IMR-90 (cell line): ENCODE measurements at regions not wholly inside any gene's neighbourhood (a gene's known extent, or its start where the extent isn't known, plus 50 kb on each side); places are given as distances from the start of the nearest gene placed in this dataset.
"Not testable (repeated sequence)": the region's sequence is repeated elsewhere in the genome, so short reads cannot be mapped to it uniquely, and the experiment has no call there.

ENCODE experiments used
- ATAC-seq: fragments of 200-7000 bp; cut with Tn5 transposase; 2 replicates; pipeline ENCODE4 v1.9.1; 2020; ENCODE audit warnings: low read depth, mild to moderate bottlenecking, moderate library complexity
- BruUV-seq: library from RNA; stranded (reverse); fragments of 400-500 nt; replicated peaks from 2 replicates; lab custom pipeline; 2021; lab: Mats Ljungman, UMichigan
- CTCF ChIA-PET: fragments of 300-600 bp; formaldehyde crosslinking; extraction: SDS; loops from one replicate; lab custom pipeline; 2021; ENCODE audit warnings: antibody characterized with exemption; lab: Yijun Ruan, JAX
- POLR2A ChIA-PET: fragments of 300-600 bp; sonication (Branson Sonifier 250); formaldehyde crosslinking; loops from one replicate; lab custom pipeline; 2022; ENCODE audit warnings: antibody characterized with exemption; ENCODE audit not compliant: unreplicated experiment; lab: Charles Lee
- DNase-seq: peaks from one replicate; pipeline ENCODE4 v3.0.0; 2013
- H2AFZ ChIP-seq: replicated peaks from 2 replicates; pipeline ENCODE3; 2013; ENCODE audit warnings: low read length, mild to moderate bottlenecking; ENCODE audit not compliant: poor library complexity
- H2AK5ac ChIP-seq: 2 replicates; pipeline ENCODE4 v1.6.1; 2013; ENCODE audit warnings: low read depth, low read length, inconsistent platforms
- H2AK9ac ChIP-seq: replicated peaks from 2 replicates; pipeline ENCODE3; 2013; ENCODE audit warnings: mild to moderate bottlenecking, low read depth, low read length, moderate library complexity; ENCODE audit not compliant: poor library complexity
- H2BK120ac ChIP-seq: 2 replicates; pipeline ENCODE4 v1.6.1; 2013; ENCODE audit warnings: low read depth, low read length, inconsistent platforms
- H2BK15ac ChIP-seq: 3 replicates; pipeline ENCODE4 v1.6.1; 2013; ENCODE audit warnings: low read depth, low read length, inconsistent platforms
- H2BK20ac ChIP-seq: 2 replicates; pipeline ENCODE4 v1.6.1; 2013; ENCODE audit warnings: low read depth, mild to moderate bottlenecking, inconsistent platforms, low read length, moderate library complexity
- H2BK5ac ChIP-seq: 2 replicates; pipeline ENCODE4 v1.6.1; 2013; ENCODE audit warnings: mild to moderate bottlenecking, low read depth, low read length, inconsistent platforms; ENCODE audit not compliant: poor library complexity, severe bottlenecking
- H3K14ac ChIP-seq: replicated peaks from 2 replicates; pipeline ENCODE4 v1.6.1; 2013; ENCODE audit warnings: low read depth, low read length, inconsistent platforms
- H3K18ac ChIP-seq: 2 replicates; pipeline ENCODE4 v1.6.1; 2013; ENCODE audit warnings: low read depth, low read length, control low read depth
- H3K23ac ChIP-seq: 2 replicates; pipeline ENCODE4 v1.6.1; 2013; ENCODE audit warnings: low read depth, low read length, inconsistent platforms
- H3K27ac ChIP-seq: 2 replicates; pipeline ENCODE4 v1.5.1; 2013; ENCODE audit warnings: mild to moderate bottlenecking, control low read depth, low read length; ENCODE audit not compliant: insufficient read depth
- H3K27me3 ChIP-seq: 2 replicates; pipeline ENCODE4 v1.6.1; 2013; ENCODE audit warnings: low read length; ENCODE audit not compliant: control insufficient read depth, insufficient read depth
- H3K36me3 ChIP-seq: 2 replicates; pipeline ENCODE4 v1.6.1; 2013; ENCODE audit warnings: low read length, mixed read lengths; ENCODE audit not compliant: control insufficient read depth, insufficient read depth
- H3K4ac ChIP-seq: 2 replicates; pipeline ENCODE4 v1.6.1; 2013; ENCODE audit warnings: low read depth, low read length, inconsistent platforms
- H3K4me1 ChIP-seq: 2 replicates; pipeline ENCODE4 v1.6.1; 2013; ENCODE audit warnings: low read length, mixed read lengths; ENCODE audit not compliant: control insufficient read depth, insufficient read depth
- H3K4me2 ChIP-seq: 2 replicates; pipeline ENCODE4 v1.6.1; 2013; ENCODE audit warnings: low read depth, mild to moderate bottlenecking, control low read depth, low read length, moderate library complexity
- H3K4me3 ChIP-seq: 2 replicates; pipeline ENCODE4 v1.5.1; 2013; ENCODE audit warnings: low read depth, mild to moderate bottlenecking, control low read depth, low read length, moderate library complexity; ENCODE audit not compliant: insufficient read depth
- H3K56ac ChIP-seq: 2 replicates; pipeline ENCODE4 v1.6.1; 2013; ENCODE audit warnings: low read length, inconsistent platforms; ENCODE audit not compliant: insufficient read depth; ENCODE audit errors: extremely low read depth
- H3K79me1 ChIP-seq, 2 experiments: 2 replicates each; pipeline ENCODE4 v1.6.1; 2013; ENCODE audit warnings: low read length in 2 of 2, inconsistent platforms in 1 of 2, low read depth in 1 of 2
- H3K9ac ChIP-seq: 2 replicates; pipeline ENCODE4 v1.6.1; 2013; ENCODE audit warnings: low read depth, low read length, control low read depth
- H3K9me1 ChIP-seq: 2 replicates; pipeline ENCODE4 v1.6.1; 2013; ENCODE audit warnings: low read length, inconsistent platforms; ENCODE audit not compliant: insufficient read depth
- H3K9me3 ChIP-seq: 2 replicates; pipeline ENCODE4 v1.6.1; 2013; ENCODE audit warnings: low read length; ENCODE audit not compliant: control insufficient read depth, insufficient read depth
- H4K20me1 ChIP-seq: 2 replicates; pipeline ENCODE4 v1.6.1; 2013; ENCODE audit warnings: low read length, inconsistent platforms; ENCODE audit not compliant: insufficient read depth
- H4K5ac ChIP-seq: 2 replicates; pipeline ENCODE4 v1.6.1; 2013; ENCODE audit warnings: mild to moderate bottlenecking, low read depth, low read length, control low read depth
- H4K8ac ChIP-seq, 2 experiments: 2 replicates each; pipeline ENCODE4 v1.6.1; 2013; ENCODE audit warnings: low read depth in 2 of 2, low read length in 2 of 2, control low read depth in 1 of 2, inconsistent platforms in 1 of 2
- H4K91ac ChIP-seq: 2 replicates; pipeline ENCODE4 v1.6.1; 2013; ENCODE audit warnings: low read depth, low read length, inconsistent platforms; ENCODE audit not compliant: insufficient read depth
- WGBS, 2 experiments: methylation state at CpG; one replicate each; pipeline versions ENCODE4 v1.1.5 to v1.1.7; 2013; ENCODE audit warnings: missing lambda C conversion rate in 2 of 2; ENCODE audit not compliant: insufficient read length in 1 of 2; ENCODE audit errors: extremely low coverage in 2 of 2; 5-methylcytosine and 5-hydroxymethylcytosine counted together
- dilution Hi-C: fragments of 300-500 bp; cut with HindIII; formaldehyde crosslinking; loops from one replicate; pipeline ENCODE4 v1.14.3; 2018; ENCODE audit warnings: low sequenced_read_pairs; ENCODE audit not compliant: unreplicated experiment
- in situ Hi-C: fragments of 300-500 bp; cut with MboI; formaldehyde crosslinking; loops from 3 replicates; pipeline ENCODE4 v1.14.3; 2019; ENCODE audit warnings: low sequenced_read_pairs, inconsistent platforms, mixed read lengths
- intact Hi-C: fragments of 100-400 bp; cut with micrococcal nuclease; formaldehyde crosslinking; loops from 2 replicates; pipeline ENCODE4 v1.10.0; 2022

DNA sequence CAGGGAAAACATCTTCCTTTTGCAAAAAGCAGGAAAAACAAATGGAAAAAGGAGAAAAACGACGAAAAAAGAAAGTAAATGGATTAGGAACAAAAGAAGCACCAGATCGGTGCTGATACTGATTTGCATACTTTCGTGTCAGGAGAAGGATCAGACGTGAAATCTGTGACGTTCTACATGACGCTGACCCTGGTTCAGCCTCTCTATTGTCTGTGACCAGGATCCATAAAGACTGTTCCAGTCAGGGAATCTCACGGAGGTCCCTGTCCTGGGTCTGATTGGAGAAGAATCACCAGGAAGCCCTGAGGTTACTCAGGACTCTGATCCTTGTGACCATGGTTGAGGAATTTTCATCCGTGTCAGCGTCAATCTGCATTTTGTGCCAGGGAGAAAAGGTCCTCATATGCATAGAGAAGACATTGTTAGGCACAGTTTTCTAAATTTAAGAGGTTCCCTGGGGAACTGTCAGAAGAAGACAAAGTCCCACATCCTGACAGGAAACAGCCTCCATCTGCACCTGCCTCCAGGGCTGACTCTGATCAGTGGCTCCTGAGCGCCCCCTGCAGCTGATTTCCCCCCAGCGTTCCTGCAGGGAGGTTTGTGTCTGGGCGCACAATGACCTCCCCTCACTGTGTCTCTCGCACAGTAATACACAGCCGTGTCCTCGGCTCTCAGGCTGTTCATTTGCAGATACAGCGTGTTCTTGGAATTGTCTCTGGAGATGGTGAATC lies 832.9 kb downstream of the TMEM121 start:
- H2BK15ac ChIP-seq, H3K4me1 ChIP-seq, DNase-seq, intact Hi-C loops, CTCF ChIA-PET, ATAC-seq, POLR2A ChIA-PET, H2BK5ac ChIP-seq, H3K9ac ChIP-seq, H3K4me2 ChIP-seq, H3K56ac ChIP-seq, H3K23ac ChIP-seq, H3K27ac ChIP-seq, H2AK5ac ChIP-seq, H4K20me1 ChIP-seq, BruUV-seq, H4K8ac ChIP-seq, H3K4me3 ChIP-seq, in situ Hi-C loops, H2BK20ac ChIP-seq, H4K5ac ChIP-seq, H2BK120ac ChIP-seq, H3K4ac ChIP-seq, H3K79me1 ChIP-seq, H3K9me1 ChIP-seq, H3K9me3 ChIP-seq, H2AFZ ChIP-seq, H3K27me3 ChIP-seq, H3K18ac ChIP-seq, H3K36me3 ChIP-seq, dilution Hi-C loops, H2AK9ac ChIP-seq, H3K14ac ChIP-seq, H4K91ac ChIP-seq: not testable (repeated sequence)
- WGBS, 2 experiments, result 23% methylated on average over 5 of the region's 17 CpGs; no CpG with 5 or more reads in 1 of the 2 experiments

DNA sequence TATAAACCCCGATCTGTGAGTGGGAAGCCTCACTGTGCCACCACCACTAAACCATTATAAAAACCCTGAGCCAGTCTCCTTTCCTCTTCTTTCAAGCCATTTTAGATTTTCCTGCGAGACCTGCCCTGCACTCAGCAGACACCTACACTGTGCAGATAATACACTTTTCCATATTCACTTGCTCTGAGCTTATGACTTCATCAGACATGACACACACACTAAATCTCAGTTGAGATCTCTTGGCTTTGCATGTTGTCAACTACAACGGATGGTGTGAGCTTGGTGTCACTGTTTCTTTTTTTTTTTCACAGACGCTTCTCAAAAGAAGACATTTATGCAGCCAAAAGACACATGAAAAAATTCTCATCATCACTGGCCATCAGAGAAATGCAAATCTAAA lies 839.0 kb downstream of the TMEM121 start:
- H3K4ac ChIP-seq, intact Hi-C loops, H2BK20ac ChIP-seq, H4K8ac ChIP-seq, H3K9ac ChIP-seq, H3K79me1 ChIP-seq, H3K9me3 ChIP-seq, H3K14ac ChIP-seq, H3K4me3 ChIP-seq, H3K36me3 ChIP-seq, H2BK120ac ChIP-seq, H3K27ac ChIP-seq, H2BK5ac ChIP-seq, H2BK15ac ChIP-seq, ATAC-seq, CTCF ChIA-PET, H2AK9ac ChIP-seq, DNase-seq, in situ Hi-C loops, H3K4me1 ChIP-seq, H3K18ac ChIP-seq, H3K23ac ChIP-seq, H2AK5ac ChIP-seq, H4K91ac ChIP-seq, H3K56ac ChIP-seq, H3K4me2 ChIP-seq, BruUV-seq, H4K5ac ChIP-seq, H3K27me3 ChIP-seq, dilution Hi-C loops, H2AFZ ChIP-seq, POLR2A ChIA-PET, H4K20me1 ChIP-seq, H3K9me1 ChIP-seq: not testable (repeated sequence)
- no CpG with 5 or more reads among the region's 4 CpGs for WGBS, 2 experiments
